ENCODE measurements at regions not wholly inside any gene's neighbourhood (a gene's known extent, or its start where the extent isn't known, plus 50 kb on each side); places are given as distances from the start of the nearest gene placed in this dataset.

DNA sequence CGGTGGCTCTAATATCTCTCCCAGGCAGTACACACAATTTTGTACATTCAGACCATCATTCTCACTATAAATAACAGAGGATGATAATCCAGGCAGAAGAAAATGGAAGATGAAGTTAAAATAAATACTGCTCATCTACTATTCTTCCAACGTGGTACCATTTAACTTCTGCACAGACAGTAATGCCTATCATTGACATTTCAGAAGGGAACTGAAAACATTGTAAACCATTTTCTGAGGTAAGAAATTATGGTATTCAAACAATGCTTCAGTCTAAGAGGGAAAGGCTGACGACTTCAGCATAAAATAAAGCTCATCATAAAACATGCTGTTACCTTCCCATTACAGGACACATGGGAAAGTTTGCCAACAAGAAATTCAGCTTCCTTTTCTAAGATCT, 814.4 kb downstream of the NR4A2 start:
- TF ChIP-seq, protein P1, sequence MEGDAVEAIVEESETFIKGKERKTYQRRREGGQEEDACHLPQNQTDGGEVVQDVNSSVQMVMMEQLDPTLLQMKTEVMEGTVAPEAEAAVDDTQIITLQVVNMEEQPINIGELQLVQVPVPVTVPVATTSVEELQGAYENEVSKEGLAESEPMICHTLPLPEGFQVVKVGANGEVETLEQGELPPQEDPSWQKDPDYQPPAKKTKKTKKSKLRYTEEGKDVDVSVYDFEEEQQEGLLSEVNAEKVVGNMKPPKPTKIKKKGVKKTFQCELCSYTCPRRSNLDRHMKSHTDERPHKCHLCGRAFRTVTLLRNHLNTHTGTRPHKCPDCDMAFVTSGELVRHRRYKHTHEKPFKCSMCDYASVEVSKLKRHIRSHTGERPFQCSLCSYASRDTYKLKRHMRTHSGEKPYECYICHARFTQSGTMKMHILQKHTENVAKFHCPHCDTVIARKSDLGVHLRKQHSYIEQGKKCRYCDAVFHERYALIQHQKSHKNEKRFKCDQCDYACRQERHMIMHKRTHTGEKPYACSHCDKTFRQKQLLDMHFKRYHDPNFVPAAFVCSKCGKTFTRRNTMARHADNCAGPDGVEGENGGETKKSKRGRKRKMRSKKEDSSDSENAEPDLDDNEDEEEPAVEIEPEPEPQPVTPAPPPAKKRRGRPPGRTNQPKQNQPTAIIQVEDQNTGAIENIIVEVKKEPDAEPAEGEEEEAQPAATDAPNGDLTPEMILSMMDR (IDR thresholded peaks at IDR 0.05): no peak
- TF ChIP-seq POLR2A (IDR thresholded peaks at IDR 0.05): no peak

Measured in right lobe of liver (tissue), 4 donors.